ENCODE measurements at regions not wholly inside any gene's neighbourhood (a gene's known extent, or its start where the extent isn't known, plus 50 kb on each side); places are given as distances from the start of the nearest gene placed in this dataset.
A peak's percentile ranks its signal among the peaks of the same experiment; 100 is the strongest.

GRCh38 chr11:28879869-28880268 lies 771.7 kb downstream of the METTL15 start:
- DNase-seq (ENCODE audit: low spot score): no peak

GRCh38 chr11:28878025-28878424 lies 769.8 kb downstream of the METTL15 start:
- DNase-seq (ENCODE audit: low spot score): no peak

- no peak for DNase-seq (ENCODE audit: low spot score)
These were observed 769.2 kb downstream of the METTL15 start for GRCh38 chr11:28877340-28877739.

- no peak for DNase-seq (ENCODE audit: low spot score)
These were observed 766.5 kb downstream of the METTL15 start for GRCh38 chr11:28874706-28875105.

- DNase-seq (ENCODE audit: low spot score): no peak
These were observed 762.9 kb downstream of the METTL15 start for GRCh38 chr11:28871090-28871489.

GRCh38 chr11:28863422-28863821 lies 755.2 kb downstream of the METTL15 start:
- DNase-seq (ENCODE audit: low spot score): no peak

GRCh38 chr11:28860893-28861292 lies 752.7 kb downstream of the METTL15 start:
- DNase-seq (ENCODE audit: low spot score): peak; percentile 24

GRCh38 chr11:28858076-28858475 lies 749.9 kb downstream of the METTL15 start:
- no peak for DNase-seq (ENCODE audit: low spot score)

GRCh38 chr11:28849053-28849452 lies 740.9 kb downstream of the METTL15 start:
- DNase-seq (ENCODE audit: low spot score): no peak

GRCh38 chr11:28842716-28843115 lies 734.5 kb downstream of the METTL15 start:
- DNase-seq (ENCODE audit: low spot score): no peak

GRCh38 chr11:28838741-28839140 lies 730.6 kb downstream of the METTL15 start:
- no peak for DNase-seq (ENCODE audit: low spot score)

GRCh38 chr11:28837599-28837998 lies 729.4 kb downstream of the METTL15 start:
- no peak for DNase-seq (ENCODE audit: low spot score)

- peak; percentile 49 for DNase-seq (ENCODE audit: low spot score)
These were observed 728.3 kb downstream of the METTL15 start for GRCh38 chr11:28836285-28837081.

- DNase-seq (ENCODE audit: low spot score): no peak
These were observed 727.6 kb downstream of the METTL15 start for GRCh38 chr11:28835790-28836189.

- no peak for DNase-seq (ENCODE audit: low spot score)
These were observed 727.1 kb downstream of the METTL15 start for GRCh38 chr11:28835317-28835716.

- DNase-seq (ENCODE audit: low spot score): no peak
These were observed 726.7 kb downstream of the METTL15 start for GRCh38 chr11:28834877-28835276.

- no peak for DNase-seq (ENCODE audit: low spot score)
These were observed 725.5 kb downstream of the METTL15 start for GRCh38 chr11:28833670-28834069.

GRCh38 chr11:28833169-28833568 lies 725.0 kb downstream of the METTL15 start:
- DNase-seq (ENCODE audit: low spot score): no peak

GRCh38 chr11:28826807-28827206 lies 718.6 kb downstream of the METTL15 start:
- no peak for DNase-seq (ENCODE audit: low spot score)

- DNase-seq (ENCODE audit: low spot score): no peak
These were observed 714.4 kb downstream of the METTL15 start for GRCh38 chr11:28822576-28822975.

GRCh38 chr11:28820296-28820989 lies 712.3 kb downstream of the METTL15 start:
- DNase-seq (ENCODE audit: low spot score): no peak

GRCh38 chr11:28819741-28820140 lies 711.6 kb downstream of the METTL15 start:
- DNase-seq (ENCODE audit: low spot score): no peak

GRCh38 chr11:28815110-28815509 lies 706.9 kb downstream of the METTL15 start:
- no peak for DNase-seq (ENCODE audit: low spot score)

GRCh38 chr11:28808771-28809170 lies 700.6 kb downstream of the METTL15 start:
- DNase-seq (ENCODE audit: low spot score): no peak

Data from SW480 (cell line).